ENCODE measurements at regions not wholly inside any gene's neighbourhood (a gene's known extent, or its start where the extent isn't known, plus 50 kb on each side); places are given as distances from the start of the nearest gene placed in this dataset.

- TF ChIP-seq CTCF (conservative IDR thresholded peaks at IDR 0.05; ENCODE audit: low read depth, low read length), result no peak
- DNase-seq (ENCODE audit: low read depth), result no peak
- H3K4me3 ChIP-seq (ENCODE audit: low read depth, low read length), result no peak overlapping the region
Observed at GRCh38 chr4:24285759-24286158, 298.6 kb downstream of the DHX15 start.

GRCh38 chr4:24282446-24282845 lies 301.9 kb downstream of the DHX15 start:
- no peak for DNase-seq (ENCODE audit: low read depth)
- H3K4me3 ChIP-seq (ENCODE audit: low read depth, low read length), result no peak overlapping the region
- TF ChIP-seq CTCF (conservative IDR thresholded peaks at IDR 0.05; ENCODE audit: low read depth, low read length), result no peak

GRCh38 chr4:24279911-24280375 lies 304.4 kb downstream of the DHX15 start:
- no peak for TF ChIP-seq CTCF (conservative IDR thresholded peaks at IDR 0.05; ENCODE audit: low read depth, low read length)
- H3K4me3 ChIP-seq (ENCODE audit: low read depth, low read length), result no peak overlapping the region
- no peak for DNase-seq (ENCODE audit: low read depth)

GRCh38 chr4:24279469-24279868 lies 304.9 kb downstream of the DHX15 start:
- no peak for DNase-seq (ENCODE audit: low read depth)
- TF ChIP-seq CTCF (conservative IDR thresholded peaks at IDR 0.05; ENCODE audit: low read depth, low read length), result no peak
- H3K4me3 ChIP-seq (ENCODE audit: low read depth, low read length), result no peak overlapping the region

GRCh38 chr4:24278693-24279092 lies 305.7 kb downstream of the DHX15 start:
- H3K4me3 ChIP-seq (ENCODE audit: low read depth, low read length), result no peak overlapping the region
- no peak for TF ChIP-seq CTCF (conservative IDR thresholded peaks at IDR 0.05; ENCODE audit: low read depth, low read length)
- DNase-seq (ENCODE audit: low read depth), result peak; percentile 7

- DNase-seq (ENCODE audit: low read depth), result peak; percentile 7
- no peak for TF ChIP-seq CTCF (conservative IDR thresholded peaks at IDR 0.05; ENCODE audit: low read depth, low read length)
Observed at GRCh38 chr4:24274381-24274941, 309.9 kb downstream of the DHX15 start.

GRCh38 chr4:24273136-24273535 lies 311.2 kb downstream of the DHX15 start:
- no peak for DNase-seq (ENCODE audit: low read depth)
- TF ChIP-seq CTCF (conservative IDR thresholded peaks at IDR 0.05; ENCODE audit: low read depth, low read length), result no peak
- H3K4me3 ChIP-seq (ENCODE audit: low read depth, low read length), result no peak overlapping the region

More at GRCh38 chr4:24274381-24274941, 309.9 kb downstream of the DHX15 start:
- no peak overlapping the region for H3K4me3 ChIP-seq (ENCODE audit: low read depth, low read length)

Data from epithelial cell of proximal tubule (primary cell).